HuH-7 (cell line): ENCODE measurements at regions not wholly inside any gene's neighbourhood (a gene's known extent, or its start where the extent isn't known, plus 50 kb on each side); places are given as distances from the start of the nearest gene placed in this dataset.

Source experiments
- DNase-seq: peaks from one replicate; pipeline ENCODE4 v3.0.0; 2011; ENCODE audit warnings: low spot score

DNA sequence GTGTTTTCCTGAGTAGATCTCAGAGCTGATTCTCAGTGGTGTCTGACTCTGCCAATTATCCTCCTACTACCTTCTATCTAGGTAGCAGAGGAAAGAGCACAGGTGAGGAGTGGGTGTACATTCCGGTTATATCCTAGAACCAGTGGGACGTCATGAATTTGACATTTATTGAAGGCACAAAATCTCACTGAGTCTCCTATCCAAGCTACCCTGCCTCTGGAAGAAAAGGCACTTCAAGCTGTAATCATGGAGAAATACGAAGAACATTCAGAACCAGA, 952.2 kb downstream of the TUSC7 start:
- no peak for DNase-seq

DNA sequence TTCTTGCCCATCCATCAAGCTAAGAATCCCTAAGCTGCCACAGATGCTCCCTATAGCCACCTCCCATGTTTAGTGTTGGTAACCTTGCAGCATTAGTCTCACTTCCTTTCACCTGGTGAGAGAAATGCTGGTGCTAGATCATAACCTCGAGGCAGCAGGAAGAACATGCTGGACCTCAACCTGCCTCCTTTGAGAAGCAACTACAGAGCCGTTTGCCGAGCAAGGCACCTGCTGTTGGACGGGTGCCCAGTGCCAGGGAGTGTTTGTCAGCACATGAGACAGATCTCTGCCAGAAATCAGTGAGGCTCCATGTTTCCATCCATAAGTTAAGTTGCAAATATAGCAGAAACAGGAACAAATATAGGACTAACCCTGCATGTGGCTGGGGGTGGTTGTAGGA, 955.7 kb downstream of the TUSC7 start:
- no peak for DNase-seq

DNA sequence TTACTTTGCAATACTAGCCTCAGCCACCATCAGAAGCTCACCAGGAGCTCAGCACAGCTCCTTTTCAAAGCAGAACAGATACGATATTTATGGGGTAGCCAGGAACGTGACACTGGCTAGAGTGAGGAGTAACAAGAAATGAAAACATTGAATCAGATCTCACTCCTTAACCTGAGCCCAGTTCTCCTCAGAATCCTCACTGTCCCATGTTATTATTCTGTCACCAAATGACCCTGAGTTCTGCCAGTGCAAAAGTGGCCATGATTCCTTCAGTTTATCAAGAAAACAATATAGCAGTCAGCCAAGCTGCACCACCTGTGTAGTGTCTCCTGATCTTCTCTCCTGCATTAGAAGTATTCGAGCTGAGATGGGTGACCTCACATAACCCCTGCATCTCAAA, 956.7 kb downstream of the TUSC7 start:
- DNase-seq, result no peak

- no peak for DNase-seq
Measured at GRCh38 chr3:117666812-117667211, 957.2 kb downstream of the TUSC7 start.

DNA sequence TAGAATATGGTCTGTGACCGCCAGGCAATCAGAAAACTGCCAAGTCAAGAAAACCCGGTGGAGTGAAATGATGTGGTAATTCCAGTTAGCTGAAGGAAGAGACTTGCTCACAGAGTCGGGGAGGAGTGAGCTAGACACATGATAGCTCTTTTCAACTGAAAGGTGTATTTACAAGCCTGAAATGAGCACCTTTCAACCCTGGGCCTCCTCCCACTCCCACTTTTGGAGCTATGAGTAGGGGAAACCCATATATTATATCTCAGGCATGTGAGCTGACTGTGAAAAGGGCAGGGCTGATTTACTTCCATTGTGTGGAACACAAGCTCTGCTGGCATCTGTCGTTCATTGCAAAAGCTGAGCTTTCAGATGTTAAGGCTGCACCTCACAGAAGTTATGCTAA, 960.2 kb downstream of the TUSC7 start:
- DNase-seq, result no peak

- DNase-seq, result no peak
Measured at GRCh38 chr3:117671722-117672318, 962.2 kb downstream of the TUSC7 start.

DNA sequence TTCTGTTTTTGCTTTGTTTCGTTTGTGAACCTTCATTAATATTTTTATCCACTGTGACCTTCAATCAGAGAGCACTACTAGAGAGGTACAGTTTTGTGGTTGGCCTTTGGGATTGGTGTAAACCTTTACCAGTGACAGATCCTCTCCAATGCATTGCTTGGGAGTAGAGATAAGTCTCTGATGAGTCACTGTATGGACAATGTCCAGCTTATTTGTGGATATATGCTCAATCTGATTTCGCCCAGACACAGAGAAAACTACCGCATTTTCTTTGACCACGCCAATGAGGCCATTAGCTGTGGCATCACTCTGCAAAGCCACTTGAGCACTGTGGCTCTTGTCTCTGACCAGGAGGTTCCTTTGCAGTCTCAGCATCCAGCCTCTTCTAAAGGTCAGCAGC, 964.7 kb downstream of the TUSC7 start:
- DNase-seq, result no peak

DNA sequence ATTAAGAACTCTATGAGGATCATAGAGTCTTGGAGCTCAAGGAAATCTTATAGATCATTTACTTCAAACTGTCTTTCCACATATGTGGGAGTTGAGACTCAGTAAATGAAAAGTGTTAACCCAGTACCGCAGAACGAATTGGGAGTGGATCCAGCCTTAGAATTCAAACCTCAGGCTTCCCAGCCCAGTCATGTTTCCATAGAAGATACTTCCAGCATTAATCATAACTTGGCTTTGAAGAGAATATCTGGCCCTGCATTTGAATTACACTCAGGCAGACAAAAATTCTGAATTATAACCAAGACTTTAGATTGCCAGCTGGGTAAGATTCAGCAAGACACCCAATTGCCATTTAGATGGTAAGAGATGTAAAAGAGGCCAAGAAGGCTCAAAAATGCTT, 972.0 kb downstream of the TUSC7 start:
- no peak for DNase-seq

DNA sequence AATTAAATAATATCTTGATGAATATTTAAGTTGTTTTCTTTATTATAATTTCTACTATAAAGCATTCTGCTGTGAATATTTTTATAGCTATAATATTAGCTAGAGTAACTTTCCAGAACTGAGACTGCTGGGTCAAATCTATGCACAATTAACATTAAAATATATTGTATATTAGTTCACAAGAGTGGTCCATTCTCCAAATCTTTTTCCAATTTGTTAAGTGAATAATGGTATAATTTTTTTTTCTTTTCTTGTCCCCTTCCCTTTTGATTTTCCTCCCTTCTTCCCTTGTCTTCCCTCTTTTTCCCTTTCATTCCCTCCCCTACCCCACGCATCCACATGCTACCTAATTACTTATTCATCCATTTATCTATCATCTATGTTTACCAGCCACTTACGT, 977.5 kb downstream of the TUSC7 start:
- DNase-seq, result no peak

DNA sequence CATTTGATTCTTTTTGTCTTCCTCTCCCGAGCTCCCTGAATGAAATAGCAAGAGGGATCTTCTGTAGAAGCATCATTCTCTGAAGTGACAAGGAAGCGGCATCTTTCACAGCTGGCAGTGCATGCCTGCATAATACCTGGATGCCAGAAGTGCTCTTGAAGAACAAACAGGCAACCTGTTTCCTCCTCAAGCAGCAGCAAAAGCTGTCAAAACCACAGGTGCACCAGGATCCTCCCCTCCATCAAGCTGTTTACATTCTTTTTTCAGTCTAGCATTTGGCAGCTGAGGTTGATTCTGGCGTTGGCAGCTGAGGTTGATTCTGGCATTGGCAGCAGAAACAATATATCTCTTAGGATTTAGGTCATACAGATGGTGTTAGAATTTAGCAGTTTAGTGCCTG, 979.0 kb downstream of the TUSC7 start:
- DNase-seq, result no peak

DNA sequence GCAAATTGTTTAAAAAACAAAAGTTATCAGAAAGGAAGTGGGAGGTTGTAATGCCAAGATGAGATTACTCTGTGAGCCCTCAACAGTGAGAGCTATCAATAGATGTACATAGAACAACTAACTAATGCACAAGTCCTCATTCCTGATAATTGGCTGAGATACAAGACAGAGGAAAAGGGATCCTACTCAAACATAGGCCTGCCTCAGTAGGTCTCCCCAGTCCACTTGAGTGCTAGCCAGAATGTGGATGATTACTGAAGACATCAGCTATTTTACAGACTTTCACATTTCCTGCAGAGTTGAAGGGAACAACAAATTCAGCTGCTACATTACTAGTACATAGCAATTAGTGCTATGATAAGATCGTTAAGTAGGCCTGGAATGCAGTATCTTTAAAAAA, 981.9 kb downstream of the TUSC7 start:
- no peak for DNase-seq

DNA sequence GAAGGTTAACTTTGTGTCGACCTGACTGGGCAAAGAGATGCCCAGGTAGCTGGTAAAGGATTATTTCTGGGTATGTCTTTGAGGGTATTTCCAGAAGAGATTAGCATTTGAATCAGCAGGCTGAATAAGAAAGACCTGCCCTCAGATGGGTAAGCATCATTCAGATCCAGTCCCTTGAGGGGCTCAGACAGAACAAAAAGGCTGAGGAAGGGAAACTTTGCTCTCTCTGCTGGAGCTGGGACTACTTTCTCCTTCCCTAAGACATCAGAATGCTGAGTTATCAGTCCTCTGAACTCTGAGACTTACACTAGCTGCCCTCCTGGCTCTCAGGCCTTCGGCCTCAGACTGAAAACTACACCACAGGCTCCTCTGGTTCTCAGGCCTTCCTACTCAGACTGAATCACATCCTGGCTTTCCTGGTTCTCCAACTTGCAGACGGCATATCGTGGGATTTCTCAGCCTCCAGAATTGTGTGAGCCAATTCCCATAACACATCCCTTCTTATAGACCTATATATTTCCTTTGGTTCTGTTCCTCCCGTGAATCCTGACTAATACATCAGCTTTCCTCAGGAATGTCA, 982.9 kb downstream of the TUSC7 start:
- DNase-seq, result no peak

- DNase-seq, result no peak
Measured at GRCh38 chr3:117695321-117695720, 985.7 kb downstream of the TUSC7 start.

DNA sequence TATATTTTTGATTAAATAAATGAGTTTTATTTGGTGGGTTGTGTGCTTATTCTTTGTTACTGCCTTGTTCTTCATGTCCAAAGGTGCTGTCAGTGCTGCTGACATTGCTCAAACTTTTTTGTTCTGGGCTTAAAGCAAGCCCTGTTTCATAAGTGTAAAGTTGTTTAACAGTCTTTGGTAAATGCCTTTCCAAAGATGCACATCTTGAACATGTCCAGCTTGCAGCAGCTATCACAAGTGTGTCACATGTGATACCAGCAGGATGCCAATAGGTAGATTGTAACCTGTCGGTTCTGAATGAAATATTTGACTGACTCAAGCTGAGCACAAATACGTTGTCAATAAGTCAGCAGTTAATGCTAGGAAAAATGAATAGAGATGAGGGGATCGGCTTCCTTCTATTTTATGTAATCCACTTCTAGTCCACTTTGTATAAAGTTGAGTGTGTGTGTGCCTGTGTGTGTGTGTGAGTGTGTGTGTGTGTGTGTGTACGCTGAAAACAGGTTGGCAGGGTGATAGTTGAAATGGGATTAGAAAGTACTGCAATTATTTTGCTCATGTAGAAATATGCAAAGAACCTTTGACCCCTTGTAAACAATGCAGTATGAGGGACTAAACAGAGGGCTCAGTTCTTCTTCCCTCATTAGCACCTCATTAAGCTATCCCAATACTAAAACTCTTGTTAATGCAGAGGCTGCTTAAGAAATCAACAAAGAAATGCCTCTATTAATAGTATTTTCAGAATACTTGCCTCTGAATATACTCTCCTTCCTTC, 986.5 kb downstream of the TUSC7 start:
- no peak for DNase-seq

GRCh38 chr3:117696851-117697407, 987.4 kb downstream of the TUSC7 start:
- DNase-seq, result no peak

DNA sequence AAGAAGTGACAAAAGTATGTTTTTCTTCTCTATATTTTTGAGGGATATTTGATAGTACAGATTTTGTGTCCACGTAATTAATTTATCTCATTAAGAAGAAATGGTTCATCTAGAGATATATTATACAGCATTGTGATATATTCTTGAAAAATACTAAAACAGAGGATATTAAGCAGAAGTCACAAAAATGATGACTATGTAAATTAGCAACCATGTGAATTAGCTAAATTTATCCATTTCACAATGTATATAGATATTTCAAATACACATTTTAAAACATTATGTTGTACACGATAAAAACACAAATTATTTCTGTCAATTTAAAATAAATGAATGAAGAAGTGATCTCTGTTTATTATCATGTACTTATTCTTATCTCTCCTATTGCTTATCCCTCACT, 989.5 kb downstream of the TUSC7 start:
- DNase-seq, result no peak

GRCh38 chr3:117700573-117701360, 991.2 kb downstream of the TUSC7 start:
- DNase-seq, result no peak

DNA sequence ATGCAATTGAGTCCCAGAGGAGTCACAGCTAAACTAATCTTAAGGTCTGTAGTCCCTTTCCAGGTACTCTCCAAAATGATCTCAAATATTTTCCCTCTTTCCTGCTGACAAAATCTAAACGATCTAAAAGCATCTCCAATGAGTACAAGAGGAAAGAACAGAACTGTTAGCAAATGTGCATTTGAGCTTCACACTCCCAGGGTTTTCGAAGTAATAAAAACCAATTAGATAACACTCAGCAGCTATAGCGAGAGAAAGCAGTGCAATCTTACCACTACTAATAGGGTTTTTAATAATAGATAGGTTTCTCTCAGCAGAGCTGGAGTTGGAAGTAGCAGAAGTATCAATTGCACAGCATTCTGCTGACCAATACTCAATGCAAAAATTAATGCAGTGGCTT, 995.4 kb downstream of the TUSC7 start:
- no peak for DNase-seq

GRCh38 chr3:117706037-117706436, 996.5 kb downstream of the TUSC7 start:
- no peak for DNase-seq

GRCh38 chr3:117706756-117707155, 997.2 kb downstream of the TUSC7 start:
- no peak for DNase-seq

GRCh38 chr3:117708601-117709000, 999.0 kb downstream of the TUSC7 start:
- DNase-seq, result no peak

GRCh38 chr3:117709108-117709507, 999.5 kb downstream of the TUSC7 start:
- DNase-seq, result no peak

- no peak for DNase-seq
Measured at GRCh38 chr3:117710501-117710900, 1000.9 kb downstream of the TUSC7 start.
